ENCODE measurements at regions not wholly inside any gene's neighbourhood (a gene's known extent, or its start where the extent isn't known, plus 50 kb on each side); places are given as distances from the start of the nearest gene placed in this dataset.

GRCh38 chr1:65512383-65512782, 91.9 kb downstream of the LEPR start:
- no peak for DNase-seq (ENCODE audit: low spot score)
- Histone ChIP-seq H3K9ac (ENCODE audit: low read depth in 1 of 2, low read length in 2 of 2) (no peak overlapping the region), H3K4me3 (ENCODE audit: low read depth in 1 of 3, low read length in 3 of 3) (no peak overlapping the region), H3K27ac (ENCODE audit: low read depth in 1 of 2, low read length in 2 of 2) (peak overlapping the region; percentile 87 to 88), H3K9me3 (ENCODE audit: control insufficient read depth in 4 of 4, low read length in 3 of 4) (no peaks in the 10 kb centered on the region), H3K27me3 (ENCODE audit: control insufficient read depth in 4 of 4, insufficient read depth in 4 of 4, low read length in 3 of 4) (no peaks in the 10 kb centered on the region), H3K36me3 (ENCODE audit: control insufficient read depth in 4 of 4, insufficient read depth in 3 of 4, low read depth in 1 of 4, low read length in 3 of 4) (no peaks in the 10 kb centered on the region), H3K4me1 (ENCODE audit: control insufficient read depth in 4 of 4, insufficient read depth in 4 of 4, low read length in 3 of 4) (peaks cover 9 to 29% (median 21%) of the 10 kb centered on the region in 4 donors)
- 46% methylated on average over 4 of the region's 4 CpGs for WGBS
- no peak for TF ChIP-seq CTCF (IDR thresholded peaks at IDR 0.05; ENCODE audit: low read depth, low read length, missing input control)
- TF ChIP-seq JUND (IDR thresholded peaks at IDR 0.05): peak in 1 of 2 donors; percentile 32
- peak; percentile 46 for TF ChIP-seq YY1 (IDR thresholded peaks at IDR 0.05)
- TF ChIP-seq RAD21 (IDR thresholded peaks at IDR 0.05): peak; percentile 8 to 54
- TF ChIP-seq HNF4G (IDR thresholded peaks at IDR 0.05): no peak
- TF ChIP-seq ATF3 (IDR thresholded peaks at IDR 0.05): no peak
- TF ChIP-seq FOXA2 (IDR thresholded peaks at IDR 0.05): peak; percentile 85
- TF ChIP-seq RXRA (IDR thresholded peaks at IDR 0.05): peak; percentile 87 to 91
- peak; percentile 66 for TF ChIP-seq SP1 (IDR thresholded peaks at IDR 0.05)
- peak; percentile 63 for TF ChIP-seq HNF4A (conservative IDR thresholded peaks at IDR 0.05)
- TF ChIP-seq NR2F2 (IDR thresholded peaks at IDR 0.05): peak; percentile 72
- peak; percentile 36 for TF ChIP-seq REST (IDR thresholded peaks at IDR 0.05)
- TF ChIP-seq FOXA1 (IDR thresholded peaks at IDR 0.05): peak; percentile 63
- TF ChIP-seq GABPA (IDR thresholded peaks at IDR 0.05 in 1 of 2, conservative IDR thresholded peaks at IDR 0.05 in 1 of 2): peak in 1 of 2 donors; percentile 17

GRCh38 chr1:65512967-65513780, 92.7 kb downstream of the LEPR start:
- Histone ChIP-seq H3K9ac (ENCODE audit: low read depth in 1 of 2, low read length in 2 of 2) (peak overlapping the region in 1 of 2 donors; percentile 81), H3K27me3 (ENCODE audit: control insufficient read depth in 4 of 4, insufficient read depth in 4 of 4, low read length in 3 of 4) (no peaks in the 10 kb centered on the region), H3K27ac (ENCODE audit: low read depth in 1 of 2, low read length in 2 of 2) (peak overlapping the region; percentile 87 to 88), H3K4me3 (ENCODE audit: low read depth in 1 of 3, low read length in 3 of 3) (no peak overlapping the region), H3K9me3 (ENCODE audit: control insufficient read depth in 4 of 4, low read length in 3 of 4) (no peaks in the 10 kb centered on the region), H3K36me3 (ENCODE audit: control insufficient read depth in 4 of 4, insufficient read depth in 3 of 4, low read depth in 1 of 4, low read length in 3 of 4) (no peaks in the 10 kb centered on the region), H3K4me1 (ENCODE audit: control insufficient read depth in 4 of 4, insufficient read depth in 4 of 4, low read length in 3 of 4) (peaks cover 9 to 29% (median 21%) of the 10 kb centered on the region in 4 donors)
- peak; percentile 51 for TF ChIP-seq MAX (IDR thresholded peaks at IDR 0.05)
- no peak for TF ChIP-seq ATF3 (IDR thresholded peaks at IDR 0.05)
- TF ChIP-seq HNF4A (conservative IDR thresholded peaks at IDR 0.05): peak in 1 of 2 donors; percentile 4
- TF ChIP-seq REST (IDR thresholded peaks at IDR 0.05): no peak
- TF ChIP-seq SP1 (IDR thresholded peaks at IDR 0.05): no peak
- no peak for TF ChIP-seq JUND (IDR thresholded peaks at IDR 0.05)
- DNase-seq (ENCODE audit: low spot score): no peak
- WGBS: 50% methylated on average over 1 of the region's 1 CpG
